ENCODE measurements at regions not wholly inside any gene's neighbourhood (a gene's known extent, or its start where the extent isn't known, plus 50 kb on each side); places are given as distances from the start of the nearest gene placed in this dataset.

DNA sequence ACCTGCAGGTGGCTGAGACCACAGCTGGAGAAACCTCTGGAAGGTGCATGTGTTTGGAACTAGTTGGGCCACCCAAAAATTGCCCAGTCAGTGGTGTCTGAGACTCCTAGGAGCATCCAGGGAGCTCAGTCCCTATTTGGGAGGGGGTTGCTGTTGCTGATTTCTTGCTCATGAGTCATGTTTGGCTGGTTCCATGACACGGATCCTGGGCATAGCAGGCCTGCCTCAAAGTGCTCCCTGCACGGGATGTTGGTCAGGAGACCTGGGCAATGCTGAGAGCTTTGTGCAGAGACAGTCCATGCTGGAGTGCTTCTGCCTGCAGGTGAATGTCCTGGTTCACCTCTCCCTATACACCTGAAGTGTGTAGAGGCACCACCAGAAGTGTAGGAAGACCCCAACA, 194.2 kb downstream of the GLI2 start:
- H3K36me3 ChIP-seq (ENCODE audit: control insufficient read depth, insufficient read depth, low read length): no peaks in the 10 kb centered on the region
- Mint-ChIP-seq H3K4me1 (peaks cover 11% of the 10 kb centered on the region), H3K27me3 (ENCODE audit: insufficient read depth) (no peaks in the 10 kb centered on the region), H3K9me3 (peaks cover 9% of the 10 kb centered on the region), H3K4me3 (no peak overlapping the region), H3K27ac (no peak overlapping the region), H3K36me3 (ENCODE audit: low read depth) (peaks cover 20% of the 10 kb centered on the region)
- TF ChIP-seq, protein P1, sequence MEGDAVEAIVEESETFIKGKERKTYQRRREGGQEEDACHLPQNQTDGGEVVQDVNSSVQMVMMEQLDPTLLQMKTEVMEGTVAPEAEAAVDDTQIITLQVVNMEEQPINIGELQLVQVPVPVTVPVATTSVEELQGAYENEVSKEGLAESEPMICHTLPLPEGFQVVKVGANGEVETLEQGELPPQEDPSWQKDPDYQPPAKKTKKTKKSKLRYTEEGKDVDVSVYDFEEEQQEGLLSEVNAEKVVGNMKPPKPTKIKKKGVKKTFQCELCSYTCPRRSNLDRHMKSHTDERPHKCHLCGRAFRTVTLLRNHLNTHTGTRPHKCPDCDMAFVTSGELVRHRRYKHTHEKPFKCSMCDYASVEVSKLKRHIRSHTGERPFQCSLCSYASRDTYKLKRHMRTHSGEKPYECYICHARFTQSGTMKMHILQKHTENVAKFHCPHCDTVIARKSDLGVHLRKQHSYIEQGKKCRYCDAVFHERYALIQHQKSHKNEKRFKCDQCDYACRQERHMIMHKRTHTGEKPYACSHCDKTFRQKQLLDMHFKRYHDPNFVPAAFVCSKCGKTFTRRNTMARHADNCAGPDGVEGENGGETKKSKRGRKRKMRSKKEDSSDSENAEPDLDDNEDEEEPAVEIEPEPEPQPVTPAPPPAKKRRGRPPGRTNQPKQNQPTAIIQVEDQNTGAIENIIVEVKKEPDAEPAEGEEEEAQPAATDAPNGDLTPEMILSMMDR (conservative IDR thresholded peaks at IDR 0.05): no peak
- no peaks in the 10 kb centered on the region for H3K27me3 ChIP-seq (ENCODE audit: control insufficient read depth, insufficient read depth, low read length, poor library complexity, severe bottlenecking)
- no peak overlapping the region for H3K4me3 ChIP-seq (ENCODE audit: low read length)
- H3K9me3 ChIP-seq (ENCODE audit: control insufficient read depth, low read length): no peaks in the 10 kb centered on the region
- 90 to 92% methylated on average over 2 of the region's 2 CpGs for WGBS, 2 experiments (ENCODE audit: insufficient coverage in 1 of 2, insufficient read length in 1 of 2)
- no peaks in the 10 kb centered on the region for H3K4me1 ChIP-seq (ENCODE audit: control insufficient read depth, insufficient read depth, low read length)
- no peak for DNase-seq
- H3K9ac ChIP-seq (ENCODE audit: extremely low read depth, low read length, poor library complexity, severe bottlenecking): no peak overlapping the region
- no peak overlapping the region for H3K27ac ChIP-seq (ENCODE audit: low read depth, low read length)

DNA sequence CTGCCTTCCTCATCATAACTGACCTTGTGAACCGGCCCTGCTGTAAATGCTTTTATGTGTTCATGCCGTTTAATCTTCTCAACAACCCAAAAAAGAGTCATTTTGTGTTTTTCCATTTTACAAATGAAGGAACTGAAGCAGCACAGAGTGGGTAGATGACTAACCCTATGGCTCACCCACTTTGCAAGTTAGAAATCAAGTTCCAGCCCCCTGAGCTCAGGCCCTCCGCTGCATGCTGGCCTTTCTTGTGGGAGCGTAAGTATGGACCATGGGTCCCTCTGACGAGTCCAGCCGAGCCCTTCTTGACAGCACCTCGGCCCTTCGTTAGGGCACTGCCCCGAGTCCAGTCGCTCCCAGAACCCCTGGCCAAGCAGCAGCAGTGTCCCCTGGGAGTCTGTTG, 194.6 kb downstream of the GLI2 start:
- H3K36me3 Mint-ChIP-seq (ENCODE audit: low read depth): peaks cover 20% of the 10 kb centered on the region
- no peak overlapping the region for H3K4me3 ChIP-seq (ENCODE audit: low read length)
- H3K4me1 Mint-ChIP-seq: peaks cover 15% of the 10 kb centered on the region
- H3K36me3 ChIP-seq (ENCODE audit: control insufficient read depth, insufficient read depth, low read length): no peaks in the 10 kb centered on the region
- TF ChIP-seq, protein P1 (conservative IDR thresholded peaks at IDR 0.05): no peak
- no peaks in the 10 kb centered on the region for H3K27me3 Mint-ChIP-seq (ENCODE audit: insufficient read depth)
- H3K4me1 ChIP-seq (ENCODE audit: control insufficient read depth, insufficient read depth, low read length): peaks cover 4% of the 10 kb centered on the region
- no peaks in the 10 kb centered on the region for H3K9me3 ChIP-seq (ENCODE audit: control insufficient read depth, low read length)
- no peak overlapping the region for H3K27ac Mint-ChIP-seq
- peaks cover 9% of the 10 kb centered on the region for H3K9me3 Mint-ChIP-seq
- no peak overlapping the region for H3K9ac ChIP-seq (ENCODE audit: extremely low read depth, low read length, poor library complexity, severe bottlenecking)
- WGBS, 2 experiments (ENCODE audit: insufficient coverage in 1 of 2, insufficient read length in 1 of 2): 93 to 96% methylated on average over 9 to 10 of the region's 10 CpGs
- no peak overlapping the region for H3K27ac ChIP-seq (ENCODE audit: low read depth, low read length)
- H3K27me3 ChIP-seq (ENCODE audit: control insufficient read depth, insufficient read depth, low read length, poor library complexity, severe bottlenecking): no peaks in the 10 kb centered on the region
- no peak for DNase-seq
- H3K4me3 Mint-ChIP-seq: no peak overlapping the region

DNA sequence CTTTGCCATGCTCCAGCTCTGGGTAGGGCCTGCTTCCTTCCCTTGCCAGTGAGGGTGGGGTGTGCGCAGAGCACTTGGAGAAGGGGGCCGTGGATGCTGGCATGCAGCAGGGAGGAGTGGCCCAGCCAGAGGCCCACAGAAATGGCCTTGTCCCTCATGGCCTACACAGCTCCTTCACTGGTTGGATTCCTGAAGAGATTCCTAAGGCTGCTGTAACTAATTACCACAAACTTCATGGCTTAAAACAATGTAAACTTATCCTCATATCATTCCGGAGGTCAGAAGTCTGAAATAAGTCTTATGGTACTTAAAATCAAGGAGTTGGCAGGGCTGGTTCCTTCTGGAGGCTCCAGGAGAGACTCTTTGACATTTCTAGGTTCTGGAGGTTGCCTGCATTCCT, 195.2 kb downstream of the GLI2 start:
- no peak overlapping the region for H3K4me3 Mint-ChIP-seq
- H3K36me3 ChIP-seq (ENCODE audit: control insufficient read depth, insufficient read depth, low read length): no peaks in the 10 kb centered on the region
- H3K9ac ChIP-seq (ENCODE audit: extremely low read depth, low read length, poor library complexity, severe bottlenecking): no peak overlapping the region
- no peak overlapping the region for H3K27ac ChIP-seq (ENCODE audit: low read depth, low read length)
- no peak overlapping the region for H3K27ac Mint-ChIP-seq
- H3K9me3 Mint-ChIP-seq: peaks cover 9% of the 10 kb centered on the region
- WGBS, 2 experiments (ENCODE audit: insufficient coverage in 1 of 2, insufficient read length in 1 of 2): 90 to 100% methylated on average over 2 to 3 of the region's 3 CpGs
- TF ChIP-seq, protein P1 (conservative IDR thresholded peaks at IDR 0.05): no peak
- H3K4me3 ChIP-seq (ENCODE audit: low read length): no peak overlapping the region
- no peaks in the 10 kb centered on the region for H3K9me3 ChIP-seq (ENCODE audit: control insufficient read depth, low read length)
- H3K36me3 Mint-ChIP-seq (ENCODE audit: low read depth): peaks cover 20% of the 10 kb centered on the region
- no peaks in the 10 kb centered on the region for H3K27me3 ChIP-seq (ENCODE audit: control insufficient read depth, insufficient read depth, low read length, poor library complexity, severe bottlenecking)
- DNase-seq: no peak
- H3K27me3 Mint-ChIP-seq (ENCODE audit: insufficient read depth): no peaks in the 10 kb centered on the region
- peaks cover 20% of the 10 kb centered on the region for H3K4me1 Mint-ChIP-seq
- peaks cover 6% of the 10 kb centered on the region for H3K4me1 ChIP-seq (ENCODE audit: control insufficient read depth, insufficient read depth, low read length)
